ENCODE measurements at regions not wholly inside any gene's neighbourhood (a gene's known extent, or its start where the extent isn't known, plus 50 kb on each side); places are given as distances from the start of the nearest gene placed in this dataset.
A peak's percentile ranks its signal among the peaks of the same experiment; 100 is the strongest.

GRCh38 chr1:191162762-191163161, 685.1 kb upstream of the BRINP3 start:
- DNase-seq: no peak

GRCh38 chr1:191163621-191164020, 686.0 kb upstream of the BRINP3 start:
- no peak for DNase-seq

GRCh38 chr1:191174298-191174697, 696.6 kb upstream of the BRINP3 start:
- DNase-seq: no peak

- no peak for DNase-seq
Observed at GRCh38 chr1:191176131-191176530, 698.5 kb upstream of the BRINP3 start.

- DNase-seq: no peak
Observed at GRCh38 chr1:191206513-191207207, 729.0 kb upstream of the BRINP3 start.

- DNase-seq: no peak
Observed at GRCh38 chr1:191222206-191222605, 744.5 kb upstream of the BRINP3 start.

- DNase-seq: no peak
Observed at GRCh38 chr1:191240925-191241324, 763.3 kb upstream of the BRINP3 start.

GRCh38 chr1:191255354-191256054, 777.8 kb upstream of the BRINP3 start:
- no peak for DNase-seq

GRCh38 chr1:191256917-191257316, 779.3 kb upstream of the BRINP3 start:
- DNase-seq: no peak

GRCh38 chr1:191260056-191260455, 782.4 kb upstream of the BRINP3 start:
- DNase-seq: no peak

GRCh38 chr1:191261111-191261510, 783.4 kb upstream of the BRINP3 start:
- DNase-seq: no peak

- no peak for DNase-seq
Observed at GRCh38 chr1:191279266-191279800, 801.7 kb upstream of the BRINP3 start.

GRCh38 chr1:191284175-191284574, 806.5 kb upstream of the BRINP3 start:
- DNase-seq: no peak

- DNase-seq: peak; percentile 40
Observed at GRCh38 chr1:191290441-191290840, 812.8 kb upstream of the BRINP3 start.

- no peak for DNase-seq
Observed at GRCh38 chr1:191305370-191305769, 827.7 kb upstream of the BRINP3 start.

GRCh38 chr1:191306916-191307315, 829.3 kb upstream of the BRINP3 start:
- no peak for DNase-seq

GRCh38 chr1:191320062-191320461, 838.2 kb upstream of the RGS18 start:
- no peak for DNase-seq

- no peak for DNase-seq
Observed at GRCh38 chr1:191327868-191328267, 830.4 kb upstream of the RGS18 start.

- DNase-seq: no peak
Observed at GRCh38 chr1:191343816-191344215, 814.4 kb upstream of the RGS18 start.

- no peak for DNase-seq
Observed at GRCh38 chr1:191346381-191346780, 811.9 kb upstream of the RGS18 start.

GRCh38 chr1:191348328-191348727, 809.9 kb upstream of the RGS18 start:
- no peak for DNase-seq

- DNase-seq: peak; percentile 93
Observed at GRCh38 chr1:191350938-191351337, 807.3 kb upstream of the RGS18 start.

- no peak for DNase-seq
Observed at GRCh38 chr1:191358724-191359123, 799.5 kb upstream of the RGS18 start.

- no peak for DNase-seq
Observed at GRCh38 chr1:191366686-191367085, 791.6 kb upstream of the RGS18 start.

Data from NCI-H2227 treated with DMSO at 0.1 percent for 48 hours (cell line).